GM12875 (cell line): ENCODE measurements at regions not wholly inside any gene's neighbourhood (a gene's known extent, or its start where the extent isn't known, plus 50 kb on each side); places are given as distances from the start of the nearest gene placed in this dataset.

Experiments used
- H3K4me3 ChIP-seq: one replicate; pipeline ENCODE4 v1.5.1; 2011; ENCODE audit warnings: low read depth, low read length, control low read depth
- TF ChIP-seq, protein P1 (sequence below): IDR thresholded peaks from 2 replicates; pipeline ENCODE4 v1.5.1; 2011; ENCODE audit warnings: low read depth, mild to moderate bottlenecking, control low read depth, inconsistent platforms, low read length, moderate library complexity, borderline replicate concordance; ENCODE audit not compliant: insufficient read depth

GRCh38 chr18:71431171-71431570, 1113.0 kb downstream of the CBLN2 start:
- no peak overlapping the region for H3K4me3 ChIP-seq
- TF ChIP-seq, protein P1, sequence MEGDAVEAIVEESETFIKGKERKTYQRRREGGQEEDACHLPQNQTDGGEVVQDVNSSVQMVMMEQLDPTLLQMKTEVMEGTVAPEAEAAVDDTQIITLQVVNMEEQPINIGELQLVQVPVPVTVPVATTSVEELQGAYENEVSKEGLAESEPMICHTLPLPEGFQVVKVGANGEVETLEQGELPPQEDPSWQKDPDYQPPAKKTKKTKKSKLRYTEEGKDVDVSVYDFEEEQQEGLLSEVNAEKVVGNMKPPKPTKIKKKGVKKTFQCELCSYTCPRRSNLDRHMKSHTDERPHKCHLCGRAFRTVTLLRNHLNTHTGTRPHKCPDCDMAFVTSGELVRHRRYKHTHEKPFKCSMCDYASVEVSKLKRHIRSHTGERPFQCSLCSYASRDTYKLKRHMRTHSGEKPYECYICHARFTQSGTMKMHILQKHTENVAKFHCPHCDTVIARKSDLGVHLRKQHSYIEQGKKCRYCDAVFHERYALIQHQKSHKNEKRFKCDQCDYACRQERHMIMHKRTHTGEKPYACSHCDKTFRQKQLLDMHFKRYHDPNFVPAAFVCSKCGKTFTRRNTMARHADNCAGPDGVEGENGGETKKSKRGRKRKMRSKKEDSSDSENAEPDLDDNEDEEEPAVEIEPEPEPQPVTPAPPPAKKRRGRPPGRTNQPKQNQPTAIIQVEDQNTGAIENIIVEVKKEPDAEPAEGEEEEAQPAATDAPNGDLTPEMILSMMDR, result no peak

DNA sequence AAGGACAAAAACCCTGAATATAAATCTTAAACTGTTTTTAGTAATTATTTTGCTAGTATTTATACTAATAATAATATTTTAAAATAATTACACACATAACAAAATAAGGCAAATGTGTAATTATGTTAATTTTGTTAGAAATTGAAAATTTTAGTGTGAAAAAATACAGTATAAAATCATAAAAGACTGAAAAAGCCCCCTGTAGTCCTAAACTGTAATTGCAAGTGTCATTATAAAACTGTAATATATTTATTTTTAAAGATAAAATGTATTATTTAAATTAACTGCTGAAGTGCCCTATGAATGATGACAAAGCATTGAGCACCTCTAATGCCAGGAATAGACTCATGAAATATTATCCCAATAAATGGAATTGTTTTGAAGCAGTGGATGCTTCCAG, 1117.7 kb downstream of the CBLN2 start:
- TF ChIP-seq, protein P1, result no peak
- H3K4me3 ChIP-seq, result no peak overlapping the region

DNA sequence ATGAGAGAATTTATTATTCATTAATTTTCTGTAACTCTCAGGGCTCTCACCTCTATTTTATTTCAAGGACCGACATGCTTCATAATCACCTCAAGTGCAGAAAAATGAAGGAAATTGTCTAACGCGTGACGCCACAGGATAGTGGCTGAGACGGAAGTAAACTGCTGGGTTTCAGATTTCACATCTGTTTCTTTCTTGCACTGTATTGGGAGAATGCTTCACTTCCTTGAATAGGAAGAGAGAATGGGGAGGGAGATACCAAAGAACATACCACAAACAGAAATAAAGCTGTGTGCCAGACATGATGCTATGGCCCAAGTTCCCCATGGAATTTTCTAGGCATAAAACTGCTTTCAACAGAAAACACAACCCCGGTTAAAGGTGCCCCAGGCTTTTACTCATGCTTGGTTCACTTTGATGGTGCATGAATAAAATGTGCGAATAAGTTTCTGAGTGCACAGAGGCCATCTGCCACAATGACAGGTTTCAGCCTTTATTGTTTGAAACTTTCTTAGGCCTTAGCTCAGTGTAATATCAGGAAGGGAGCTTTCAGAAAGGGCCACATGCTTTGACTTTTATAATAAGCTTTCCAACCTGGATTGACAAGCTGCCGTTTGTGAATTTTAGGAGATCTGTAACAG, 1116.4 kb downstream of the SOCS6 start:
- TF ChIP-seq, protein P1, result no peak
- H3K4me3 ChIP-seq, result no peak overlapping the region

DNA sequence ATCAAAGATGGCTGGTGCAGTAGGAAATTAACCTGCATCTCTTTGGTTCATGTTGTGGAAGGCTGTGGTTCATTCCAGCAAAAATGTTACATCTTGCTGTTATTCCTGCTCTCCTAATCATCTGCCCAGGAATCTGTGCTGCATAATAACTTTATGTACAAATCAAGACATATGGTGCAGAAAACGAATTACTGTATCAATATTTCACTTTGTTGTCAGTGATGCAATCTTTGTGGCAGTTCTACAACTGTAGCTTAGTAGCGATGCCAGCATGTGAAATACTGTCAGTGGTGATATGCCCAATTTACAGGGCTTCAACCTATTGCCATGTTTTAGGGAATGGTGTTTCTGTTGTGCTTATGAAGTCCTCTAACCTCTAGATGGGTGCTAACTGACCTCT, 1114.7 kb downstream of the SOCS6 start:
- H3K4me3 ChIP-seq, result no peak overlapping the region
- TF ChIP-seq, protein P1, result no peak

- TF ChIP-seq, protein P1, result no peak
- H3K4me3 ChIP-seq, result no peak overlapping the region
Observed at GRCh38 chr18:71398531-71398930, 1109.7 kb downstream of the SOCS6 start.

- no peak overlapping the region for H3K4me3 ChIP-seq
- TF ChIP-seq, protein P1, result no peak
Observed at GRCh38 chr18:71388148-71388547, 1099.3 kb downstream of the SOCS6 start.

- no peak overlapping the region for H3K4me3 ChIP-seq
- TF ChIP-seq, protein P1, result no peak
Observed at GRCh38 chr18:71374294-71375000, 1085.6 kb downstream of the SOCS6 start.
